ENCODE measurements at regions not wholly inside any gene's neighbourhood (a gene's known extent, or its start where the extent isn't known, plus 50 kb on each side); places are given as distances from the start of the nearest gene placed in this dataset.

- DNase-seq (ENCODE audit: low read depth in 1 of 2, low spot score in 1 of 2), result no peak
Measured at GRCh38 chr1:9179463-9180110, 50.7 kb upstream of the GPR157 start.

- no peak for DNase-seq (ENCODE audit: low read depth in 1 of 2, low spot score in 1 of 2)
Measured at GRCh38 chr1:9180111-9180819, 51.4 kb upstream of the GPR157 start.

GRCh38 chr1:9181176-9181906 is 52.4 kb upstream of the GPR157 start:
- peak; percentile 57 to 67 for DNase-seq (ENCODE audit: low read depth in 1 of 2, low spot score in 1 of 2)

GRCh38 chr1:9181990-9182783 is 52.4 kb upstream of the H6PD start:
- no peak for DNase-seq (ENCODE audit: low read depth in 1 of 2, low spot score in 1 of 2)

GRCh38 chr1:9182784-9183257 is 51.8 kb upstream of the H6PD start:
- DNase-seq (ENCODE audit: low read depth in 1 of 2, low spot score in 1 of 2), result no peak

- DNase-seq (ENCODE audit: low read depth in 1 of 2, low spot score in 1 of 2), result no peak
Measured at GRCh38 chr1:9183441-9183840, 51.1 kb upstream of the H6PD start.

GRCh38 chr1:9183898-9184297 is 50.7 kb upstream of the H6PD start:
- no peak for DNase-seq (ENCODE audit: low read depth in 1 of 2, low spot score in 1 of 2)

GRCh38 chr1:9184749-9185148 is 49.8 kb upstream of the H6PD start:
- DNase-seq (ENCODE audit: low read depth in 1 of 2, low spot score in 1 of 2), result no peak

All from activated CD4-positive, alpha-beta T cell treated with anti-CD3 and anti-CD28 coated beads, Interleukin-2, amount 50 U/mL, for 24 hours (primary cell).